Type B pancreatic cell (in vitro differentiated cells): ENCODE measurements at regions not wholly inside any gene's neighbourhood (a gene's known extent, or its start where the extent isn't known, plus 50 kb on each side); places are given as distances from the start of the nearest gene placed in this dataset.
"Not testable (repeated sequence)": the region's sequence is repeated elsewhere in the genome, so short reads cannot be mapped to it uniquely, and the experiment has no call there.

ENCODE experiments used
- DNase-seq: peaks from one replicate; pipeline ENCODE4 v3.0.0; 2021; ENCODE audit warnings: mixed read lengths; ENCODE audit not compliant: unreplicated experiment; ENCODE audit errors: extremely low spot score
- H3K27ac Mint-ChIP-seq: 2 replicates; pipeline ENCODE4 v1.8.0; 2021; ENCODE audit warnings: mild to moderate bottlenecking, mixed read lengths
- H3K27me3 Mint-ChIP-seq: 2 replicates; pipeline ENCODE4 v1.8.0; 2021; ENCODE audit warnings: mixed read lengths
- H3K36me3 Mint-ChIP-seq: 2 replicates; pipeline ENCODE4 v1.8.0; 2021; ENCODE audit warnings: mixed read lengths
- H3K4me1 Mint-ChIP-seq: one replicate; pipeline ENCODE4 v1.8.0; 2021; ENCODE audit warnings: mixed read lengths; ENCODE audit not compliant: unreplicated experiment
- H3K4me3 Mint-ChIP-seq: 2 replicates; pipeline ENCODE4 v1.8.0; 2021; ENCODE audit warnings: mild to moderate bottlenecking, mixed read lengths
- H3K9me3 Mint-ChIP-seq: 2 replicates; pipeline ENCODE4 v1.8.0; 2021; ENCODE audit warnings: mixed read lengths
- CTCF ChIP-seq: fragments of 200-600 bp; sonication (generic); conservative IDR thresholded peaks from 2 replicates; pipeline ENCODE4 v1.5.0; 2021; ENCODE audit warnings: antibody characterized with exemption, mild to moderate bottlenecking

- Mint-ChIP-seq H3K4me1 (no peaks in the 10 kb centered on the region), H3K27ac (no peak overlapping the region)
These were observed 80.7 kb downstream of the FHIP1A start for GRCh38 chr4:151489462-151490203.

DNA sequence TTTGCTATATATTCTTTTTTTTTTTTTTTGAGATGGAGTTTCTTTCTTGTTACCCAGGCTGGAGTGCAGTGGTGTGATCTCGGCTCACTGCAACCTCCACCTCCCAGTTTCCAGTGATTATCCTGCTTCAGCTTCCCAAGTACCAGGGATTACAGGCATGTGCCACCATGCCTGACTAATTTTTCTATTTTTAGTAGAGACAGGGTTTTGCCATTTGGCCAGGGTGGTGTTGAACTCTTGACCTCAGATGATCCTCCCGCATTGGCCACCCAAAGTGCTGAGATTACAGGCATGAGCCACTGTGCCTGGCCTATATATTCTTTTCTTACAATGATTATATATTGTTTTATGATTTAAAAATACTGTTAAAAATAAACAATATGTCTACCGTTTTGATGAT lies 86.6 kb downstream of the FHIP1A start:
- not testable (repeated sequence) for H3K4me1 Mint-ChIP-seq, DNase-seq, H3K4me3 Mint-ChIP-seq, H3K27me3 Mint-ChIP-seq, H3K36me3 Mint-ChIP-seq, H3K9me3 Mint-ChIP-seq, H3K27ac Mint-ChIP-seq

More at GRCh38 chr4:151489462-151490203, 80.7 kb downstream of the FHIP1A start:
- Mint-ChIP-seq H3K36me3 (peaks cover 18% of the 10 kb centered on the region), H3K27me3 (no peaks in the 10 kb centered on the region), H3K4me3 (no peak overlapping the region), H3K9me3 (peaks cover 7% of the 10 kb centered on the region)
- no peak for DNase-seq
- TF ChIP-seq CTCF: no peak

DNA sequence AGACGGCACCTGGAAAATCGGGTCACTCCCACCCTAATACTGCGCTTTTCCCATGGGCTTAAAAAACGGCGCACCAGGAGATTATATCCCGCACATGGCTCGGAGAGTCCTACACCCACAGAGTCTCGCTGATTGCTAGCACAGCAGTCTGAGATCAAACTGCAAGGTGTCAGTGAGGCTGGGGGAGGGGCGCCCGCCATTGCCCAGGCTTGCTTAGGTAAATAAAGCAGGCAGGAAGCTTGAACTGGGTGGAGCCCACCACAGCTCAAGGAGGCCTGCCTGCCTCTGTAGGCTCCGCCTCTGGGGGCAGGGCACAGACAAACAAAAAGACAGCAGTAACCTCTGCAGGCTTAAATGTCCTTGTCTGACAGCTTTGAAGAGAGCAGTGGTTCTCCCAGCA lies 102.6 kb downstream of the FHIP1A start:
- not testable (repeated sequence) for H3K9me3 Mint-ChIP-seq, DNase-seq, H3K27ac Mint-ChIP-seq, H3K36me3 Mint-ChIP-seq, H3K4me3 Mint-ChIP-seq, H3K27me3 Mint-ChIP-seq, H3K4me1 Mint-ChIP-seq

- Mint-ChIP-seq H3K36me3 (no peaks in the 10 kb centered on the region), H3K4me1 (peaks cover 11% of the 10 kb centered on the region), H3K27me3 (no peaks in the 10 kb centered on the region), H3K4me3 (no peak overlapping the region), H3K9me3 (no peaks in the 10 kb centered on the region), H3K27ac (no peak overlapping the region)
- DNase-seq: no peak
- TF ChIP-seq CTCF: no peak
These were observed 108.9 kb downstream of the FHIP1A start for GRCh38 chr4:151517896-151518295.

GRCh38 chr4:151518359-151518758 lies 109.4 kb downstream of the FHIP1A start:
- H3K4me3 Mint-ChIP-seq: no peak overlapping the region
- H3K9me3 Mint-ChIP-seq: no peaks in the 10 kb centered on the region
- no peaks in the 10 kb centered on the region for H3K36me3 Mint-ChIP-seq
- H3K4me1 Mint-ChIP-seq: peaks cover 16% of the 10 kb centered on the region
- TF ChIP-seq CTCF: no peak
- H3K27ac Mint-ChIP-seq: no peak overlapping the region
- DNase-seq: no peak
- H3K27me3 Mint-ChIP-seq: no peaks in the 10 kb centered on the region

GRCh38 chr4:151519728-151520415 lies 110.9 kb downstream of the FHIP1A start:
- H3K9me3 Mint-ChIP-seq: no peaks in the 10 kb centered on the region
- H3K4me1 Mint-ChIP-seq: peaks cover 20% of the 10 kb centered on the region
- no peaks in the 10 kb centered on the region for H3K36me3 Mint-ChIP-seq
- no peak for TF ChIP-seq CTCF
- DNase-seq: no peak
- no peak overlapping the region for H3K4me3 Mint-ChIP-seq
- H3K27me3 Mint-ChIP-seq: no peaks in the 10 kb centered on the region
- H3K27ac Mint-ChIP-seq: no peak overlapping the region
